ENCODE measurements at regions not wholly inside any gene's neighbourhood (a gene's known extent, or its start where the extent isn't known, plus 50 kb on each side); places are given as distances from the start of the nearest gene placed in this dataset.

DNA sequence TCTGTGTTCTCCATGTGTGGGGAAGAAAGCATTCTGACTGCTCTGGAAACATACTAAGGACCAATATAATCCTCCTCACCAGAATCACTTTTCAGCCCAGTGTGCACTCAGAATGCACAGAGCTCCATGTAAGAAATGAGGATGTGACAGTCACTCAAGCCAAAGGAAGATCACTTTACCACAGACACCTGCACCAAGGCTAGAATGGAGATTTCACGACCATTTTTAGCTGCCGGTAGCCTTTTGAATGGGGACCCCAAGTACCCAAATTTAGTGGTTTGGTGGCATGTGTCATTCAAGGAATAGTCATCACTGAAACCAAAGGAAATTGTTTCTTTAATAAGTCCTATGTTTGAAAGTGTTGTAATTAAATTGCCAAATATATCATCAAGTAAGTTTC is 613.2 kb upstream of the ACVR2A start:
- ChIA-PET CTCF (no interaction called here), POLR2A (no interaction called here)
- H3K36me3 ChIP-seq (ENCODE audit: control insufficient read depth in 2 of 2, insufficient read depth in 1 of 2, low read length in 2 of 2), result no peaks in the 10 kb centered on the region
- TF ChIP-seq GLI2 (tag by site-specific recombination; IDR thresholded peaks at IDR 0.05; ENCODE audit: borderline replicate concordance, low read depth) (no peak), ZNF701 (tag by site-specific recombination; IDR thresholded peaks at IDR 0.05) (no peak), ZNF776 (tag by site-specific recombination; IDR thresholded peaks at IDR 0.05; ENCODE audit: borderline replicate concordance) (no peak), ZSCAN16 (tag by site-specific recombination; IDR thresholded peaks at IDR 0.05) (no peak), ZNF670 (tag by site-specific recombination; IDR thresholded peaks at IDR 0.05; ENCODE audit: low read depth) (no peak), ZNF558 (tag by site-specific recombination; IDR thresholded peaks at IDR 0.05) (no peak), ZNF664 (tag by site-specific recombination; IDR thresholded peaks at IDR 0.05) (no peak)
- TF ChIP-seq, protein P1, sequence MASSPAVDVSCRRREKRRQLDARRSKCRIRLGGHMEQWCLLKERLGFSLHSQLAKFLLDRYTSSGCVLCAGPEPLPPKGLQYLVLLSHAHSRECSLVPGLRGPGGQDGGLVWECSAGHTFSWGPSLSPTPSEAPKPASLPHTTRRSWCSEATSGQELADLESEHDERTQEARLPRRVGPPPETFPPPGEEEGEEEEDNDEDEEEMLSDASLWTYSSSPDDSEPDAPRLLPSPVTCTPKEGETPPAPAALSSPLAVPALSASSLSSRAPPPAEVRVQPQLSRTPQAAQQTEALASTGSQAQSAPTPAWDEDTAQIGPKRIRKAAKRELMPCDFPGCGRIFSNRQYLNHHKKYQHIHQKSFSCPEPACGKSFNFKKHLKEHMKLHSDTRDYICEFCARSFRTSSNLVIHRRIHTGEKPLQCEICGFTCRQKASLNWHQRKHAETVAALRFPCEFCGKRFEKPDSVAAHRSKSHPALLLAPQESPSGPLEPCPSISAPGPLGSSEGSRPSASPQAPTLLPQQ (tag by site-specific recombination; IDR thresholded peaks at IDR 0.05), result no peak
- TF ChIP-seq, protein P2, sequence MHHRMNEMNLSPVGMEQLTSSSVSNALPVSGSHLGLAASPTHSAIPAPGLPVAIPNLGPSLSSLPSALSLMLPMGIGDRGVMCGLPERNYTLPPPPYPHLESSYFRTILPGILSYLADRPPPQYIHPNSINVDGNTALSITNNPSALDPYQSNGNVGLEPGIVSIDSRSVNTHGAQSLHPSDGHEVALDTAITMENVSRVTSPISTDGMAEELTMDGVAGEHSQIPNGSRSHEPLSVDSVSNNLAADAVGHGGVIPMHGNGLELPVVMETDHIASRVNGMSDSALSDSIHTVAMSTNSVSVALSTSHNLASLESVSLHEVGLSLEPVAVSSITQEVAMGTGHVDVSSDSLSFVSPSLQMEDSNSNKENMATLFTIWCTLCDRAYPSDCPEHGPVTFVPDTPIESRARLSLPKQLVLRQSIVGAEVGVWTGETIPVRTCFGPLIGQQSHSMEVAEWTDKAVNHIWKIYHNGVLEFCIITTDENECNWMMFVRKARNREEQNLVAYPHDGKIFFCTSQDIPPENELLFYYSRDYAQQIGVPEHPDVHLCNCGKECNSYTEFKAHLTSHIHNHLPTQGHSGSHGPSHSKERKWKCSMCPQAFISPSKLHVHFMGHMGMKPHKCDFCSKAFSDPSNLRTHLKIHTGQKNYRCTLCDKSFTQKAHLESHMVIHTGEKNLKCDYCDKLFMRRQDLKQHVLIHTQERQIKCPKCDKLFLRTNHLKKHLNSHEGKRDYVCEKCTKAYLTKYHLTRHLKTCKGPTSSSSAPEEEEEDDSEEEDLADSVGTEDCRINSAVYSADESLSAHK (tag by site-specific recombination; IDR thresholded peaks at IDR 0.05), result no peak
- TF ChIP-seq, protein P3, sequence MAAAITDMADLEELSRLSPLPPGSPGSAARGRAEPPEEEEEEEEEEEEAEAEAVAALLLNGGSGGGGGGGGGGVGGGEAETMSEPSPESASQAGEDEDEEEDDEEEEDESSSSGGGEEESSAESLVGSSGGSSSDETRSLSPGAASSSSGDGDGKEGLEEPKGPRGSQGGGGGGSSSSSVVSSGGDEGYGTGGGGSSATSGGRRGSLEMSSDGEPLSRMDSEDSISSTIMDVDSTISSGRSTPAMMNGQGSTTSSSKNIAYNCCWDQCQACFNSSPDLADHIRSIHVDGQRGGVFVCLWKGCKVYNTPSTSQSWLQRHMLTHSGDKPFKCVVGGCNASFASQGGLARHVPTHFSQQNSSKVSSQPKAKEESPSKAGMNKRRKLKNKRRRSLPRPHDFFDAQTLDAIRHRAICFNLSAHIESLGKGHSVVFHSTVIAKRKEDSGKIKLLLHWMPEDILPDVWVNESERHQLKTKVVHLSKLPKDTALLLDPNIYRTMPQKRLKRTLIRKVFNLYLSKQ (tag by site-specific recombination; IDR thresholded peaks at IDR 0.05; ENCODE audit: borderline replicate concordance), result no peak
- TF ChIP-seq, protein P4, sequence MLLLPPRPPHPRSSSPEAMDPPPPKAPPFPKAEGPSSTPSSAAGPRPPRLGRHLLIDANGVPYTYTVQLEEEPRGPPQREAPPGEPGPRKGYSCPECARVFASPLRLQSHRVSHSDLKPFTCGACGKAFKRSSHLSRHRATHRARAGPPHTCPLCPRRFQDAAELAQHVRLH (tag by site-specific recombination; IDR thresholded peaks at IDR 0.05), result no peak
- TF ChIP-seq, protein P5, sequence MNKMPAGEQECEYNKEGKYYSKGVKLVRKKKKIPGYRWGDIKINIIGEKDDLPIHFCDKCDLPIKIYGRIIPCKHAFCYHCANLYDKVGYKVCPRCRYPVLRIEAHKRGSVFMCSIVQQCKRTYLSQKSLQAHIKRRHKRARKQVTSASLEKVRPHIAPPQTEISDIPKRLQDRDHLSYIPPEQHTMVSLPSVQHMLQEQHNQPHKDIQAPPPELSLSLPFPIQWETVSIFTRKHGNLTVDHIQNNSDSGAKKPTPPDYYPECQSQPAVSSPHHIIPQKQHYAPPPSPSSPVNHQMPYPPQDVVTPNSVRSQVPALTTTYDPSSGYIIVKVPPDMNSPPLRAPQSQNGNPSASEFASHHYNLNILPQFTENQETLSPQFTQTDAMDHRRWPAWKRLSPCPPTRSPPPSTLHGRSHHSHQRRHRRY (tag by site-specific recombination; IDR thresholded peaks at IDR 0.05), result no peak
- H3K4me3 ChIP-seq (ENCODE audit: low read depth, low read length), result no peak overlapping the region
- H3K27ac ChIP-seq (ENCODE audit: extremely low read depth, low read depth, low read length), result no peak overlapping the region
- no peaks in the 10 kb centered on the region; the same call in 1 of the 2 replicates for H3K4me1 ChIP-seq (ENCODE audit: control insufficient read depth, insufficient read depth, low read length)
- H3K9me3 ChIP-seq (ENCODE audit: control insufficient read depth, insufficient read depth, low read depth, low read length), result no peaks in the 10 kb centered on the region

DNA sequence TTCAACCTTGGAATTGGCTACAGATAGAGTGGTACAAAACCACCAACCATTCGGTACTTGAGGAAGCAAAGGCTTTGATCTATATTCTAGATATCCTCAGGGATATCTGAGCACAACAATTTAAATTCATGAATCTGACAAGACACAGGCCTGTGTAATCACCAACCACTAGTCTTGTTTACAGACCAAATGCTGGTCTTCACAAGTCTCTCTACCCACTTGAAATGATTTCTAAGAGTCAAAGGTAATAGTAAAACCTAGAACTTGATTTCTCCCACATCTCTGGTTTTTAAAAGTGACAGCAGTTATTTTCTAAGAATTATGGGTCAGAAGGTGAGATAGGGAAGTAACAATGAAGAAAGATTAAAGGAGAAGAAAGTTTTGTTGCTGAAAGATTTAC is 613.7 kb upstream of the ACVR2A start:
- ChIA-PET POLR2A (no interaction called here), CTCF (no interaction called here)
- no peaks in the 10 kb centered on the region for H3K9me3 ChIP-seq (ENCODE audit: control insufficient read depth, insufficient read depth, low read depth, low read length)
- no peak overlapping the region for H3K4me3 ChIP-seq (ENCODE audit: low read depth, low read length)
- no peaks in the 10 kb centered on the region for H3K36me3 ChIP-seq (ENCODE audit: control insufficient read depth in 2 of 2, insufficient read depth in 1 of 2, low read length in 2 of 2)
- no peak overlapping the region for H3K27ac ChIP-seq (ENCODE audit: extremely low read depth, low read depth, low read length)
- no peaks in the 10 kb centered on the region; the same call in 1 of the 2 replicates for H3K4me1 ChIP-seq (ENCODE audit: control insufficient read depth, insufficient read depth, low read length)
- TF ChIP-seq ZNF626 (tag by site-specific recombination; IDR thresholded peaks at IDR 0.05) (no peak), ZNF510 (tag by site-specific recombination; IDR thresholded peaks at IDR 0.05; ENCODE audit: insufficient replicate concordance) (no peak), ZNF768 (tag by site-specific recombination; IDR thresholded peaks at IDR 0.05) (no peak), ZNF560 (tag by site-specific recombination; IDR thresholded peaks at IDR 0.05; ENCODE audit: borderline replicate concordance) (no peak), ZNF776 (tag by site-specific recombination; IDR thresholded peaks at IDR 0.05; ENCODE audit: borderline replicate concordance) (no peak), ZNF140 (tag by site-specific recombination; IDR thresholded peaks at IDR 0.05) (no peak), GFI1B (tag by site-specific recombination; IDR thresholded peaks at IDR 0.05) (no peak), ZNF660 (tag by site-specific recombination; IDR thresholded peaks at IDR 0.05) (no peak), SETDB1 (IDR thresholded peaks at IDR 0.05; ENCODE audit: insufficient read length, low read length) (no peak), GLI2 (tag by site-specific recombination; IDR thresholded peaks at IDR 0.05; ENCODE audit: borderline replicate concordance, low read depth) (no peak), REPIN1 (tag by site-specific recombination; IDR thresholded peaks at IDR 0.05; ENCODE audit: low read depth) (no peak)
- TF ChIP-seq, protein P6, sequence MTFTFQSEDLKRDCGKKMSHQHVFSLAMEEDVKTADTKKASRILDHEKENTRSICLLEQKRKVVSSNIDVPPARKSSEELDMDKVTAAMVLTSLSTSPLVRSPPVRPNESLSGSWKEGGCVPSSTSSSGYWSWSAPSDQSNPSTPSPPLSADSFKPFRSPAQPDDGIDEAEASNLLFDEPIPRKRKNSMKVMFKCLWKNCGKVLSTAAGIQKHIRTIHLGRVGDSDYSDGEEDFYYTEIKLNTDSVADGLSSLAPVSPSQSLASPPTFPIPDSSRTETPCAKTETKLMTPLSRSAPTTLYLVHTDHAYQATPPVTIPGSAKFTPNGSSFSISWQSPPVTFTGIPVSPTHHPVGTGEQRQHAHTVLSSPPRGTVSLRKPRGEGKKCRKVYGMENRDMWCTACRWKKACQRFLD (tag by site-specific recombination; IDR thresholded peaks at IDR 0.05), result no peak
- TF ChIP-seq, protein P7, sequence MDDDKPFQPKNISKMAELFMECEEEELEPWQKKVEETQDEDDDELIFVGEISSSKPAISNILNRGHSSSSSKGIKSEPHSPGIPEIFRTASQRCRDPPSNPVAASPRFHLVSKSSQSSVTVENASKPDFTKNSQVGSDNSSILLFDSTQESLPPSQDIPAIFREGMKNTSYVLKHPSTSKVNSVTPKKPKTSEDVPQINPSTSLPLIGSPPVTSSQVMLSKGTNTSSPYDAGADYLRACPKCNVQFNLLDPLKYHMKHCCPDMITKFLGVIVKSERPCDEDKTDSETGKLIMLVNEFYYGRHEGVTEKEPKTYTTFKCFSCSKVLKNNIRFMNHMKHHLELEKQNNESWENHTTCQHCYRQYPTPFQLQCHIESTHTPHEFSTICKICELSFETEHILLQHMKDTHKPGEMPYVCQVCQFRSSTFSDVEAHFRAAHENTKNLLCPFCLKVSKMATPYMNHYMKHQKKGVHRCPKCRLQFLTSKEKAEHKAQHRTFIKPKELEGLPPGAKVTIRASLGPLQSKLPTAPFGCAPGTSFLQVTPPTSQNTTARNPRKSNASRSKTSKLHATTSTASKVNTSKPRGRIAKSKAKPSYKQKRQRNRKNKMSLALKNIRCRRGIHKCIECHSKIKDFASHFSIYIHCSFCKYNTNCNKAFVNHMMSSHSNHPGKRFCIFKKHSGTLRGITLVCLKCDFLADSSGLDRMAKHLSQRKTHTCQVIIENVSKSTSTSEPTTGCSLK (tag by site-specific recombination; IDR thresholded peaks at IDR 0.05), result no peak

Data from HEK293 (cell line).